Right renal pelvis (tissue), 4 donors: ENCODE measurements at regions not wholly inside any gene's neighbourhood (a gene's known extent, or its start where the extent isn't known, plus 50 kb on each side); places are given as distances from the start of the nearest gene placed in this dataset.
"Not testable (repeated sequence)": the region's sequence is repeated elsewhere in the genome, so short reads cannot be mapped to it uniquely, and the experiment has no call there.

Experiments used
- DNase-seq, 4 donors: peaks; one replicate each; pipeline ENCODE4 v3.0.0-alpha.2; 2013; ENCODE audit warnings: low read depth in 4 of 4, low spot score in 3 of 4, missing footprints in 1 of 4

- no peak for DNase-seq
These were observed 80.0 kb upstream of the CHST15 start for GRCh38 chr10:124173298-124173900.

- no peak for DNase-seq
These were observed 79.0 kb upstream of the CHST15 start for GRCh38 chr10:124172181-124172916.

- DNase-seq = no peak
These were observed 78.2 kb upstream of the CHST15 start for GRCh38 chr10:124171561-124171960.

- DNase-seq = no peak
These were observed 77.2 kb upstream of the CHST15 start for GRCh38 chr10:124170631-124171030.

- DNase-seq = no peak
These were observed 75.8 kb upstream of the CHST15 start for GRCh38 chr10:124168991-124169802.

GRCh38 chr10:124168581-124168980 lies 75.2 kb upstream of the CHST15 start:
- no peak for DNase-seq

- not testable (repeated sequence) for DNase-seq
These were observed 74.5 kb upstream of the CHST15 start for GRCh38 chr10:124167925-124168324.

- DNase-seq = no peak
These were observed 73.2 kb upstream of the CHST15 start for GRCh38 chr10:124166431-124167125.

- DNase-seq = no peak
These were observed 72.4 kb upstream of the CHST15 start for GRCh38 chr10:124165827-124166226.

- DNase-seq = no peak
These were observed 71.9 kb upstream of the CHST15 start for GRCh38 chr10:124165311-124165710.

GRCh38 chr10:124164264-124164663 lies 70.9 kb upstream of the CHST15 start:
- no peak for DNase-seq

GRCh38 chr10:124162774-124163354 lies 69.5 kb upstream of the CHST15 start:
- no peak for DNase-seq

- DNase-seq = no peak
These were observed 68.7 kb upstream of the CHST15 start for GRCh38 chr10:124162136-124162535.

- no peak for DNase-seq
These were observed 68.2 kb upstream of the CHST15 start for GRCh38 chr10:124161601-124162000.

GRCh38 chr10:124160943-124161582 lies 67.7 kb upstream of the CHST15 start:
- no peak for DNase-seq

- DNase-seq = no peak
These were observed 66.8 kb upstream of the CHST15 start for GRCh38 chr10:124160176-124160575.

- DNase-seq = no peak
These were observed 65.8 kb upstream of the CHST15 start for GRCh38 chr10:124159153-124159552.

- DNase-seq = no peak
These were observed 65.2 kb upstream of the CHST15 start for GRCh38 chr10:124158592-124158991.

GRCh38 chr10:124157271-124157681 lies 63.9 kb upstream of the CHST15 start:
- no peak for DNase-seq
